Endothelial cell of umbilical vein (primary cell): ENCODE measurements at regions not wholly inside any gene's neighbourhood (a gene's known extent, or its start where the extent isn't known, plus 50 kb on each side); places are given as distances from the start of the nearest gene placed in this dataset.

Experiments used
- BruUV-seq: library from RNA; stranded (reverse); fragments of 400-500 nt; replicated peaks from 2 replicates; lab custom pipeline; 2021; lab: Mats Ljungman, UMichigan
- CTCF ChIA-PET: fragments of 300-600, 350-600 bp; sonication (Branson Sonifier 250); formaldehyde crosslinking; loops from one replicate; lab custom pipeline; 2021; ENCODE audit warnings: antibody characterized with exemption, inconsistent platforms; lab: Charles Lee
- POLR2A ChIA-PET: fragments of 300-600, 350-600 bp; sonication (Branson Sonifier 250); formaldehyde crosslinking; loops from one replicate; lab custom pipeline; 2021; ENCODE audit warnings: antibody characterized with exemption, inconsistent platforms; lab: Charles Lee
- DNase-seq: peaks from one replicate; pipeline ENCODE4 v3.0.0-alpha.2; 2011; ENCODE audit warnings: low read depth, low spot score
- FAIRE-seq: peaks from 2 replicates; lab custom pipeline; 2011; peaks lifted over from hg19 to GRCh38; lab: Jason Lieb, UNC
- H2AFZ ChIP-seq: 2 replicates; pipeline ENCODE4 v1.6.0; 2012; ENCODE audit warnings: low read depth, low read length, control low read depth, inconsistent platforms
- H3K27ac ChIP-seq: 2 replicates; pipeline ENCODE4 v1.5.1; 2011; ENCODE audit warnings: low read depth, mild to moderate bottlenecking, control low read depth, low read length, moderate library complexity; ENCODE audit not compliant: insufficient read depth
- H3K27me3 ChIP-seq, 2 experiments: 2 replicates each; pipeline versions ENCODE4 v1.6.0 to v1.6.1; 2011; ENCODE audit warnings: low read length in 2 of 2, mixed read lengths in 1 of 2; ENCODE audit not compliant: control insufficient read depth in 2 of 2, insufficient read depth in 2 of 2
- H3K36me3 ChIP-seq, 2 experiments: 2 replicates in 1 of 2; 3 replicates in 1 of 2; pipeline ENCODE4 v1.5.1; 2011; ENCODE audit warnings: low read length in 2 of 2, mild to moderate bottlenecking in 1 of 2, moderate library complexity in 1 of 2; ENCODE audit not compliant: control insufficient read depth in 2 of 2, insufficient read depth in 2 of 2; ENCODE audit errors: extremely low read depth in 1 of 2
- H3K4me1 ChIP-seq: 3 replicates; pipeline ENCODE4 v1.5.1; 2011; ENCODE audit warnings: mild to moderate bottlenecking, low read length; ENCODE audit not compliant: control insufficient read depth, insufficient read depth; ENCODE audit errors: extremely low read depth
- H3K4me2 ChIP-seq: 2 replicates; pipeline ENCODE4 v1.6.1; 2011; ENCODE audit warnings: low read length, control low read depth, mixed read lengths; ENCODE audit not compliant: insufficient read depth
- H3K4me3 ChIP-seq, 3 experiments: fragments of 200-600 bp in 1 of 3; sonication (generic), shearing (Covaris generic) in 1 of 3; replicated peaks in 1 of 3; 2 replicates each; pipeline ENCODE4 v1.5.1; 2011 to 2016; ENCODE audit warnings: control low read depth in 3 of 3, low read length in 3 of 3, mild to moderate bottlenecking in 2 of 3, inconsistent platforms in 1 of 3, low read depth in 1 of 3, moderate library complexity in 1 of 3; ENCODE audit not compliant: insufficient read depth in 1 of 3
- H3K79me2 ChIP-seq: 2 replicates; pipeline ENCODE4 v1.6.0; 2012; ENCODE audit warnings: low read length, inconsistent platforms; ENCODE audit not compliant: control insufficient read depth, insufficient read depth
- H3K9ac ChIP-seq: replicated peaks from 2 replicates; pipeline ENCODE3; 2011; ENCODE audit warnings: low read length, control low read depth; ENCODE audit not compliant: insufficient read depth; ENCODE audit errors: extremely low read depth
- H3K9me1 ChIP-seq: replicated peaks from 3 replicates; pipeline ENCODE4 v1.6.0; 2011; ENCODE audit warnings: mild to moderate bottlenecking, low read length; ENCODE audit not compliant: control insufficient read depth, insufficient read depth; ENCODE audit errors: extremely low read depth
- H3K9me3 ChIP-seq: replicated peaks from 2 replicates; pipeline ENCODE4 v1.5.1; 2012; ENCODE audit warnings: low read length, inconsistent platforms; ENCODE audit not compliant: control insufficient read depth, insufficient read depth
- H4K20me1 ChIP-seq: replicated peaks from 2 replicates; pipeline ENCODE3; 2011; ENCODE audit warnings: mild to moderate bottlenecking, low read length; ENCODE audit not compliant: control insufficient read depth, insufficient read depth; ENCODE audit errors: extremely low read depth
- EZH2 ChIP-seq: IDR thresholded peaks from 2 replicates; pipeline ENCODE4 v1.6.1; 2012; ENCODE audit warnings: borderline replicate concordance, low read depth, mild to moderate bottlenecking, moderate library complexity, low read length, inconsistent platforms; ENCODE audit not compliant: severe bottlenecking
- FOS ChIP-seq: IDR thresholded peaks from 2 replicates; pipeline ENCODE4 v1.6.1; 2011; ENCODE audit warnings: mild to moderate bottlenecking, low read length, moderate library complexity, borderline replicate concordance; ENCODE audit not compliant: insufficient read depth
- GATA2 ChIP-seq: IDR thresholded peaks from 2 replicates; pipeline ENCODE4 v1.7.0; 2011; ENCODE audit warnings: low read depth, mild to moderate bottlenecking, moderate library complexity, mixed read lengths, low read length; ENCODE audit not compliant: insufficient read length, insufficient read depth
- JUN ChIP-seq: IDR thresholded peaks from 2 replicates; pipeline ENCODE4 v1.6.1; 2011; ENCODE audit warnings: borderline replicate concordance, low read depth; ENCODE audit not compliant: insufficient read length, insufficient read depth
- MAX ChIP-seq: IDR thresholded peaks from 2 replicates; pipeline ENCODE4 v1.6.1; 2011; ENCODE audit not compliant: insufficient read depth, insufficient read length
- MYC ChIP-seq: IDR thresholded peaks from one replicate; pipeline ENCODE4 v1.6.1; 2011; ENCODE audit warnings: mild to moderate bottlenecking, low read depth, low read length
- POLR2A ChIP-seq: IDR thresholded peaks from 2 replicates; pipeline ENCODE4 v1.6.1; 2012; ENCODE audit warnings: low read depth, mild to moderate bottlenecking, control low read depth, low read length
- POLR2AphosphoS5 ChIP-seq: IDR thresholded peaks from 2 replicates; pipeline ENCODE4 v1.6.1; 2012; ENCODE audit warnings: low read depth, mild to moderate bottlenecking, control low read depth, low read length, moderate library complexity; ENCODE audit not compliant: insufficient read depth
- dilution Hi-C: fragments of 300-500 bp; cut with MboI; formaldehyde crosslinking; loops from one replicate; pipeline ENCODE4 v1.15.0; 2019; ENCODE audit warnings: low sequenced_read_pairs; ENCODE audit not compliant: extremely low pct_ligation_motif_present
- intact Hi-C: fragments of 100-400 bp; cut with micrococcal nuclease; formaldehyde crosslinking; loops from one replicate; pipeline ENCODE4 v1.10.0; 2022
- TF ChIP-seq, protein P1 (sequence below), 2 donors: IDR thresholded peaks; 1 replicate in 1 of 2; 2 replicates in 1 of 2; pipeline ENCODE4 v1.5.1; 2011; ENCODE audit warnings: low read length in 2 of 2, mild to moderate bottlenecking in 2 of 2, moderate library complexity in 2 of 2, control low read depth in 1 of 2, inconsistent platforms in 1 of 2, low read depth in 1 of 2; ENCODE audit not compliant: insufficient read depth in 1 of 2; ENCODE audit errors: extremely low read depth in 1 of 2

GRCh38 chr1:83715550-83715949, 283.4 kb downstream of the TTLL7 start:
- Histone ChIP-seq H2AFZ (no peak overlapping the region), H3K9me1 (no peaks in the 10 kb centered on the region), H3K4me1 (no peaks in the 10 kb centered on the region), H3K27me3 (no peaks in the 10 kb centered on the region), H3K9me3 (no peaks in the 10 kb centered on the region), H4K20me1 (peaks cover 2% of the 10 kb centered on the region), H3K79me2 (no peaks in the 10 kb centered on the region), H3K4me3 (no peak overlapping the region), H3K4me2 (no peak overlapping the region), H3K36me3 (no peaks in the 10 kb centered on the region), H3K9ac (no peak overlapping the region), H3K27ac (no peak overlapping the region)
- FAIRE-seq (no peak), DNase-seq (no peak)
- intact Hi-C loops, result no loop called here
- TF ChIP-seq EZH2 (no peak), FOS (no peak), MAX (no peak), POLR2AphosphoS5 (no peak), GATA2 (no peak), POLR2A (no peak), JUN (no peak), MYC (no peak)
- TF ChIP-seq, protein P1, sequence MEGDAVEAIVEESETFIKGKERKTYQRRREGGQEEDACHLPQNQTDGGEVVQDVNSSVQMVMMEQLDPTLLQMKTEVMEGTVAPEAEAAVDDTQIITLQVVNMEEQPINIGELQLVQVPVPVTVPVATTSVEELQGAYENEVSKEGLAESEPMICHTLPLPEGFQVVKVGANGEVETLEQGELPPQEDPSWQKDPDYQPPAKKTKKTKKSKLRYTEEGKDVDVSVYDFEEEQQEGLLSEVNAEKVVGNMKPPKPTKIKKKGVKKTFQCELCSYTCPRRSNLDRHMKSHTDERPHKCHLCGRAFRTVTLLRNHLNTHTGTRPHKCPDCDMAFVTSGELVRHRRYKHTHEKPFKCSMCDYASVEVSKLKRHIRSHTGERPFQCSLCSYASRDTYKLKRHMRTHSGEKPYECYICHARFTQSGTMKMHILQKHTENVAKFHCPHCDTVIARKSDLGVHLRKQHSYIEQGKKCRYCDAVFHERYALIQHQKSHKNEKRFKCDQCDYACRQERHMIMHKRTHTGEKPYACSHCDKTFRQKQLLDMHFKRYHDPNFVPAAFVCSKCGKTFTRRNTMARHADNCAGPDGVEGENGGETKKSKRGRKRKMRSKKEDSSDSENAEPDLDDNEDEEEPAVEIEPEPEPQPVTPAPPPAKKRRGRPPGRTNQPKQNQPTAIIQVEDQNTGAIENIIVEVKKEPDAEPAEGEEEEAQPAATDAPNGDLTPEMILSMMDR (IDR thresholded peaks at IDR 0.05; ENCODE audit: extremely low read depth in 1 of 2, insufficient read depth in 1 of 2, low read depth in 1 of 2, low read length in 2 of 2), result no peak
- CTCF ChIA-PET, result no interaction called here
- dilution Hi-C loops, result no loop called here
- POLR2A ChIA-PET, result no interaction called here
- no TSS peak for BruUV-seq
